ENCODE measurements at regions not wholly inside any gene's neighbourhood (a gene's known extent, or its start where the extent isn't known, plus 50 kb on each side); places are given as distances from the start of the nearest gene placed in this dataset.

- Histone ChIP-seq H3K9me3 (replicated peaks; ENCODE audit: control insufficient read depth, low read depth, low read length) (no peaks in the 10 kb centered on the region), H3K36me3 (ENCODE audit: control insufficient read depth, insufficient read depth, low read length) (no peaks in the 10 kb centered on the region), H3K27ac (ENCODE audit: low read length) (no peak overlapping the region), H3K27me3 (ENCODE audit: control insufficient read depth, insufficient read depth, low read length) (no peaks in the 10 kb centered on the region), H3K4me1 (ENCODE audit: control insufficient read depth, insufficient read depth, low read length) (no peaks in the 10 kb centered on the region), H3K4me3 (ENCODE audit: low read length) (no peak overlapping the region)
- WGBS (ENCODE audit: insufficient coverage): no CpG with 5 or more reads among the region's 1 CpG
- DNase-seq: no peak
Measured at GRCh38 chr5:61965069-61965468, 340.9 kb upstream of the KIF2A start.

GRCh38 chr5:61965490-61965889 lies 340.5 kb upstream of the KIF2A start:
- no peak for DNase-seq
- Histone ChIP-seq H3K27ac (ENCODE audit: low read length) (no peak overlapping the region), H3K27me3 (ENCODE audit: control insufficient read depth, insufficient read depth, low read length) (no peaks in the 10 kb centered on the region), H3K4me1 (ENCODE audit: control insufficient read depth, insufficient read depth, low read length) (no peaks in the 10 kb centered on the region), H3K9me3 (replicated peaks; ENCODE audit: control insufficient read depth, low read depth, low read length) (no peaks in the 10 kb centered on the region), H3K4me3 (ENCODE audit: low read length) (no peak overlapping the region), H3K36me3 (ENCODE audit: control insufficient read depth, insufficient read depth, low read length) (no peaks in the 10 kb centered on the region)
- WGBS (ENCODE audit: insufficient coverage): 86% methylated on average over 1 of the region's 5 CpGs

GRCh38 chr5:61966296-61966955 lies 339.6 kb upstream of the KIF2A start:
- H3K27me3 ChIP-seq (ENCODE audit: control insufficient read depth, insufficient read depth, low read length): no peaks in the 10 kb centered on the region
- no CpG with 5 or more reads among the region's 1 CpG for WGBS (ENCODE audit: insufficient coverage)

GRCh38 chr5:61966997-61967396 lies 339.0 kb upstream of the KIF2A start:
- Histone ChIP-seq H3K9me3 (replicated peaks; ENCODE audit: control insufficient read depth, low read depth, low read length) (no peaks in the 10 kb centered on the region), H3K4me1 (ENCODE audit: control insufficient read depth, insufficient read depth, low read length) (no peaks in the 10 kb centered on the region), H3K27me3 (ENCODE audit: control insufficient read depth, insufficient read depth, low read length) (no peaks in the 10 kb centered on the region), H3K27ac (ENCODE audit: low read length) (no peak overlapping the region), H3K4me3 (ENCODE audit: low read length) (no peak overlapping the region), H3K36me3 (ENCODE audit: control insufficient read depth, insufficient read depth, low read length) (no peaks in the 10 kb centered on the region)
- WGBS (ENCODE audit: insufficient coverage): 45% methylated on average over 4 of the region's 8 CpGs
- DNase-seq: no peak

More at GRCh38 chr5:61966296-61966955, 339.6 kb upstream of the KIF2A start:
- no peaks in the 10 kb centered on the region for H3K4me1 ChIP-seq (ENCODE audit: control insufficient read depth, insufficient read depth, low read length)
- H3K27ac ChIP-seq (ENCODE audit: low read length): no peak overlapping the region
- H3K4me3 ChIP-seq (ENCODE audit: low read length): no peak overlapping the region
- no peaks in the 10 kb centered on the region for H3K36me3 ChIP-seq (ENCODE audit: control insufficient read depth, insufficient read depth, low read length)
- DNase-seq: no peak
- no peaks in the 10 kb centered on the region for H3K9me3 ChIP-seq (replicated peaks; ENCODE audit: control insufficient read depth, low read depth, low read length)

GRCh38 chr5:61967681-61968080 lies 338.3 kb upstream of the KIF2A start:
- DNase-seq: no peak
- Histone ChIP-seq H3K4me1 (ENCODE audit: control insufficient read depth, insufficient read depth, low read length) (no peaks in the 10 kb centered on the region), H3K9me3 (replicated peaks; ENCODE audit: control insufficient read depth, low read depth, low read length) (no peaks in the 10 kb centered on the region), H3K27me3 (ENCODE audit: control insufficient read depth, insufficient read depth, low read length) (no peaks in the 10 kb centered on the region), H3K27ac (ENCODE audit: low read length) (no peak overlapping the region), H3K4me3 (ENCODE audit: low read length) (no peak overlapping the region), H3K36me3 (ENCODE audit: control insufficient read depth, insufficient read depth, low read length) (no peaks in the 10 kb centered on the region)
- no CpG with 5 or more reads among the region's 3 CpGs for WGBS (ENCODE audit: insufficient coverage)

GRCh38 chr5:61969347-61969746 lies 336.7 kb upstream of the KIF2A start:
- no peaks in the 10 kb centered on the region for H3K9me3 ChIP-seq (replicated peaks; ENCODE audit: control insufficient read depth, low read depth, low read length)
- H3K4me1 ChIP-seq (ENCODE audit: control insufficient read depth, insufficient read depth, low read length): no peaks in the 10 kb centered on the region
- no peak overlapping the region for H3K27ac ChIP-seq (ENCODE audit: low read length)
- DNase-seq: no peak
- no peaks in the 10 kb centered on the region for H3K36me3 ChIP-seq (ENCODE audit: control insufficient read depth, insufficient read depth, low read length)
- no CpG with 5 or more reads among the region's 2 CpGs for WGBS (ENCODE audit: insufficient coverage)
- no peaks in the 10 kb centered on the region for H3K27me3 ChIP-seq (ENCODE audit: control insufficient read depth, insufficient read depth, low read length)
- no peak overlapping the region for H3K4me3 ChIP-seq (ENCODE audit: low read length)

GRCh38 chr5:61969755-61970154 lies 336.3 kb upstream of the KIF2A start:
- no peak for DNase-seq
- Histone ChIP-seq H3K27me3 (ENCODE audit: control insufficient read depth, insufficient read depth, low read length) (no peaks in the 10 kb centered on the region), H3K9me3 (replicated peaks; ENCODE audit: control insufficient read depth, low read depth, low read length) (no peaks in the 10 kb centered on the region), H3K27ac (ENCODE audit: low read length) (no peak overlapping the region), H3K4me3 (ENCODE audit: low read length) (no peak overlapping the region), H3K36me3 (ENCODE audit: control insufficient read depth, insufficient read depth, low read length) (no peaks in the 10 kb centered on the region), H3K4me1 (ENCODE audit: control insufficient read depth, insufficient read depth, low read length) (no peaks in the 10 kb centered on the region)
- no CpG with 5 or more reads among the region's 2 CpGs for WGBS (ENCODE audit: insufficient coverage)

- DNase-seq: no peak
- Histone ChIP-seq H3K4me1 (ENCODE audit: control insufficient read depth, insufficient read depth, low read length) (no peaks in the 10 kb centered on the region), H3K27me3 (ENCODE audit: control insufficient read depth, insufficient read depth, low read length) (no peaks in the 10 kb centered on the region), H3K36me3 (ENCODE audit: control insufficient read depth, insufficient read depth, low read length) (no peaks in the 10 kb centered on the region), H3K27ac (ENCODE audit: low read length) (no peak overlapping the region), H3K4me3 (ENCODE audit: low read length) (no peak overlapping the region), H3K9me3 (replicated peaks; ENCODE audit: control insufficient read depth, low read depth, low read length) (no peaks in the 10 kb centered on the region)
- 75% methylated on average over 2 of the region's 7 CpGs for WGBS (ENCODE audit: insufficient coverage)
Measured at GRCh38 chr5:61970218-61970617, 335.8 kb upstream of the KIF2A start.

- whole genome bisulfite sequencing (ENCODE audit: insufficient coverage): 78% methylated on average over 4 of the region's 6 CpGs
- no peak for DNase-seq
- Histone ChIP-seq H3K4me3 (ENCODE audit: low read length) (no peak overlapping the region), H3K36me3 (ENCODE audit: control insufficient read depth, insufficient read depth, low read length) (no peaks in the 10 kb centered on the region), H3K27ac (ENCODE audit: low read length) (no peak overlapping the region), H3K9me3 (replicated peaks; ENCODE audit: control insufficient read depth, low read depth, low read length) (no peaks in the 10 kb centered on the region), H3K4me1 (ENCODE audit: control insufficient read depth, insufficient read depth, low read length) (no peaks in the 10 kb centered on the region), H3K27me3 (ENCODE audit: control insufficient read depth, insufficient read depth, low read length) (no peaks in the 10 kb centered on the region)
Measured at GRCh38 chr5:61974680-61975079, 331.3 kb upstream of the KIF2A start.

- H3K27me3 ChIP-seq (ENCODE audit: control insufficient read depth, insufficient read depth, low read length): no peaks in the 10 kb centered on the region
- H3K36me3 ChIP-seq (ENCODE audit: control insufficient read depth, insufficient read depth, low read length): no peaks in the 10 kb centered on the region
- no peaks in the 10 kb centered on the region for H3K4me1 ChIP-seq (ENCODE audit: control insufficient read depth, insufficient read depth, low read length)
- DNase-seq: no peak
- 68% methylated on average over 5 of the region's 6 CpGs for WGBS (ENCODE audit: insufficient coverage)
- no peak overlapping the region for H3K4me3 ChIP-seq (ENCODE audit: low read length)
- H3K27ac ChIP-seq (ENCODE audit: low read length): no peak overlapping the region
- no peaks in the 10 kb centered on the region for H3K9me3 ChIP-seq (replicated peaks; ENCODE audit: control insufficient read depth, low read depth, low read length)
Measured at GRCh38 chr5:61981886-61982285, 324.1 kb upstream of the KIF2A start.

- Histone ChIP-seq H3K4me3 (ENCODE audit: low read length) (no peak overlapping the region), H3K27me3 (ENCODE audit: control insufficient read depth, insufficient read depth, low read length) (no peaks in the 10 kb centered on the region), H3K9me3 (replicated peaks; ENCODE audit: control insufficient read depth, low read depth, low read length) (no peaks in the 10 kb centered on the region), H3K27ac (ENCODE audit: low read length) (no peak overlapping the region), H3K4me1 (ENCODE audit: control insufficient read depth, insufficient read depth, low read length) (no peaks in the 10 kb centered on the region), H3K36me3 (ENCODE audit: control insufficient read depth, insufficient read depth, low read length) (no peaks in the 10 kb centered on the region)
- DNase-seq: no peak
- WGBS (ENCODE audit: insufficient coverage): no CpG with 5 or more reads among the region's 4 CpGs
Measured at GRCh38 chr5:61991430-61991829, 314.6 kb upstream of the KIF2A start.
